ENCODE measurements at regions not wholly inside any gene's neighbourhood (a gene's known extent, or its start where the extent isn't known, plus 50 kb on each side); places are given as distances from the start of the nearest gene placed in this dataset.

- DNase-seq, result no peak
These were observed 290.3 kb upstream of the ADAMTS5 start for GRCh38 chr21:27257226-27257625.

GRCh38 chr21:27251752-27252151, 284.9 kb upstream of the ADAMTS5 start:
- DNase-seq, result no peak

GRCh38 chr21:27250366-27250765, 283.5 kb upstream of the ADAMTS5 start:
- no peak for DNase-seq

- DNase-seq, result no peak
These were observed 281.9 kb upstream of the ADAMTS5 start for GRCh38 chr21:27248814-27249213.

- no peak for DNase-seq
These were observed 279.9 kb upstream of the ADAMTS5 start for GRCh38 chr21:27246741-27247140.

GRCh38 chr21:27244776-27245175, 277.9 kb upstream of the ADAMTS5 start:
- DNase-seq, result no peak

GRCh38 chr21:27244352-27244751, 277.5 kb upstream of the ADAMTS5 start:
- no peak for DNase-seq

- no peak for DNase-seq
These were observed 274.0 kb upstream of the ADAMTS5 start for GRCh38 chr21:27240839-27241238.

- DNase-seq, result no peak
These were observed 266.7 kb upstream of the ADAMTS5 start for GRCh38 chr21:27233514-27234115.

- DNase-seq, result no peak
These were observed 259.1 kb upstream of the ADAMTS5 start for GRCh38 chr21:27225940-27226339.

GRCh38 chr21:27225151-27225550, 258.3 kb upstream of the ADAMTS5 start:
- DNase-seq, result no peak

- DNase-seq, result no peak
These were observed 257.3 kb upstream of the ADAMTS5 start for GRCh38 chr21:27224169-27224568.

GRCh38 chr21:27221077-27221476, 254.2 kb upstream of the ADAMTS5 start:
- DNase-seq, result no peak

GRCh38 chr21:27220416-27220815, 253.5 kb upstream of the ADAMTS5 start:
- DNase-seq, result no peak

- no peak for DNase-seq
These were observed 252.2 kb upstream of the ADAMTS5 start for GRCh38 chr21:27219068-27219467.

GRCh38 chr21:27213303-27213702, 246.4 kb upstream of the ADAMTS5 start:
- DNase-seq, result no peak

GRCh38 chr21:27212441-27212840, 245.6 kb upstream of the ADAMTS5 start:
- DNase-seq, result no peak

GRCh38 chr21:27209546-27209945, 242.7 kb upstream of the ADAMTS5 start:
- DNase-seq, result no peak

GRCh38 chr21:27206368-27206982, 239.6 kb upstream of the ADAMTS5 start:
- no peak for DNase-seq

- no peak for DNase-seq
These were observed 235.4 kb upstream of the ADAMTS5 start for GRCh38 chr21:27202301-27202700.

- DNase-seq, result no peak
These were observed 234.3 kb upstream of the ADAMTS5 start for GRCh38 chr21:27201197-27201596.

- DNase-seq, result no peak
These were observed 229.8 kb upstream of the ADAMTS5 start for GRCh38 chr21:27196651-27197050.

- no peak for DNase-seq
These were observed 225.5 kb upstream of the ADAMTS5 start for GRCh38 chr21:27192281-27192949.

GRCh38 chr21:27190601-27191000, 223.7 kb upstream of the ADAMTS5 start:
- DNase-seq, result no peak

- no peak for DNase-seq
These were observed 223.0 kb upstream of the ADAMTS5 start for GRCh38 chr21:27189870-27190269.
